Hepatocyte (in vitro differentiated cells): ENCODE measurements at regions not wholly inside any gene's neighbourhood (a gene's known extent, or its start where the extent isn't known, plus 50 kb on each side); places are given as distances from the start of the nearest gene placed in this dataset.

Source experiments
- DNase-seq: peaks from one replicate; pipeline ENCODE4 v3.0.0-alpha.2; 2016; ENCODE audit warnings: low spot score
- H2AFZ ChIP-seq: fragments of 200-600 bp; sonication (generic); 2 replicates; pipeline ENCODE4 v1.6.0; 2016; ENCODE audit warnings: antibody characterized with exemption, mild to moderate bottlenecking
- H3K27ac ChIP-seq: fragments of 200-600 bp; sonication (generic); 2 replicates; pipeline ENCODE4 v1.5.1; 2016; ENCODE audit warnings: mild to moderate bottlenecking
- H3K27me3 ChIP-seq: fragments of 200-600 bp; sonication (generic); 2 replicates; pipeline ENCODE4 v1.6.1; 2016
- H3K36me3 ChIP-seq: fragments of 200-600 bp; sonication (generic); replicated peaks from 2 replicates; pipeline ENCODE4 v1.5.1; 2016; ENCODE audit warnings: low read depth; ENCODE audit not compliant: insufficient read depth
- H3K4me1 ChIP-seq: fragments of 200-600 bp; sonication (generic); 2 replicates; pipeline ENCODE4 v1.5.1; 2016; ENCODE audit warnings: mild to moderate bottlenecking, moderate library complexity; ENCODE audit not compliant: insufficient read depth
- H3K4me2 ChIP-seq: fragments of 200-600 bp; sonication (generic); 2 replicates; pipeline ENCODE4 v1.6.0; 2016
- H3K4me3 ChIP-seq: fragments of 200-600 bp; sonication (generic); 2 replicates; pipeline ENCODE4 v1.5.1; 2016; ENCODE audit warnings: mild to moderate bottlenecking
- H3K79me2 ChIP-seq: fragments of 200-600 bp; sonication (generic); 2 replicates; pipeline ENCODE4 v1.6.0; 2017; ENCODE audit warnings: mild to moderate bottlenecking
- H3K9me2 ChIP-seq: fragments of 200-600 bp; sonication (generic); replicated peaks from 2 replicates; pipeline ENCODE4 v1.6.0; 2017; ENCODE audit warnings: mild to moderate bottlenecking; ENCODE audit not compliant: insufficient read depth
- H3K9me3 ChIP-seq: fragments of 200-600 bp; sonication (generic); 2 replicates; pipeline ENCODE4 v1.5.1; 2016; ENCODE audit warnings: low read depth, mild to moderate bottlenecking
- H4K20me1 ChIP-seq: fragments of 200-600 bp; sonication (generic); 2 replicates; pipeline ENCODE4 v1.6.0; 2016; ENCODE audit warnings: mild to moderate bottlenecking; ENCODE audit not compliant: insufficient read depth, poor library complexity, severe bottlenecking
- CTCF ChIP-seq: fragments of 200-600 bp; sonication (generic); IDR thresholded peaks from 2 replicates; pipeline ENCODE4 v1.5.1; 2016; ENCODE audit warnings: antibody characterized with exemption, mild to moderate bottlenecking; ENCODE audit not compliant: poor library complexity
- EZH2 ChIP-seq: fragments of 200-600 bp; sonication (generic); IDR thresholded peaks from 2 replicates; pipeline ENCODE4 v1.6.1; 2016; ENCODE audit warnings: antibody characterized with exemption, mild to moderate bottlenecking, borderline replicate concordance
- EZH2phosphoT487 ChIP-seq: fragments of 200-600 bp; sonication (generic); IDR thresholded peaks from one replicate; pipeline ENCODE4 v1.6.1; 2018; ENCODE audit warnings: antibody characterized with exemption, mild to moderate bottlenecking, low read depth, moderate library complexity; ENCODE audit not compliant: unreplicated experiment, severe bottlenecking
- WGBS: methylation state at CpG from one replicate; pipeline ENCODE4 v1.1.6; 2016; ENCODE audit warnings: low lambda C conversion rate; ENCODE audit errors: missing lambda C conversion rate; 5-methylcytosine and 5-hydroxymethylcytosine counted together

GRCh38 chr4:18250564-18250963, 229.0 kb upstream of the LCORL start:
- H3K27me3 ChIP-seq, result no peaks in the 10 kb centered on the region

GRCh38 chr4:18248611-18249010, 227.1 kb upstream of the LCORL start:
- Histone ChIP-seq H3K4me3 (no peak overlapping the region), H3K27ac (no peak overlapping the region), H3K4me2 (no peak overlapping the region), H3K4me1 (no peaks in the 10 kb centered on the region), H3K27me3 (no peaks in the 10 kb centered on the region), H3K36me3 (no peaks in the 10 kb centered on the region), H4K20me1 (no peaks in the 10 kb centered on the region), H3K79me2 (no peaks in the 10 kb centered on the region), H3K9me2 (no peaks in the 10 kb centered on the region), H2AFZ (no peak overlapping the region), H3K9me3 (no peaks in the 10 kb centered on the region)
- TF ChIP-seq EZH2 (no peak), CTCF (no peak), EZH2phosphoT487 (no peak)
- no peak for DNase-seq
- 80% methylated on average over 2 of the region's 2 CpGs for WGBS

More at GRCh38 chr4:18250564-18250963, 229.0 kb upstream of the LCORL start:
- Histone ChIP-seq H3K79me2 (no peaks in the 10 kb centered on the region), H3K36me3 (no peaks in the 10 kb centered on the region), H3K4me3 (no peak overlapping the region), H2AFZ (no peak overlapping the region), H3K4me2 (no peak overlapping the region), H3K9me2 (no peaks in the 10 kb centered on the region), H3K27ac (no peak overlapping the region), H3K9me3 (no peaks in the 10 kb centered on the region), H3K4me1 (no peaks in the 10 kb centered on the region), H4K20me1 (no peaks in the 10 kb centered on the region)
- TF ChIP-seq EZH2 (no peak), EZH2phosphoT487 (no peak), CTCF (no peak)
- DNase-seq, result no peak

GRCh38 chr4:18247189-18247588, 225.6 kb upstream of the LCORL start:
- Histone ChIP-seq H3K79me2 (no peaks in the 10 kb centered on the region), H3K27me3 (no peaks in the 10 kb centered on the region), H3K4me3 (no peak overlapping the region), H4K20me1 (no peaks in the 10 kb centered on the region), H2AFZ (no peak overlapping the region), H3K4me1 (no peaks in the 10 kb centered on the region), H3K9me2 (no peaks in the 10 kb centered on the region), H3K9me3 (no peaks in the 10 kb centered on the region), H3K4me2 (no peak overlapping the region), H3K36me3 (no peaks in the 10 kb centered on the region), H3K27ac (no peak overlapping the region)
- TF ChIP-seq EZH2phosphoT487, result no peak
- no peak for TF ChIP-seq CTCF
- TF ChIP-seq EZH2, result no peak
- 78% methylated on average over 4 of the region's 4 CpGs for WGBS
- DNase-seq, result no peak
